ENCODE measurements at regions not wholly inside any gene's neighbourhood (a gene's known extent, or its start where the extent isn't known, plus 50 kb on each side); places are given as distances from the start of the nearest gene placed in this dataset.

DNA sequence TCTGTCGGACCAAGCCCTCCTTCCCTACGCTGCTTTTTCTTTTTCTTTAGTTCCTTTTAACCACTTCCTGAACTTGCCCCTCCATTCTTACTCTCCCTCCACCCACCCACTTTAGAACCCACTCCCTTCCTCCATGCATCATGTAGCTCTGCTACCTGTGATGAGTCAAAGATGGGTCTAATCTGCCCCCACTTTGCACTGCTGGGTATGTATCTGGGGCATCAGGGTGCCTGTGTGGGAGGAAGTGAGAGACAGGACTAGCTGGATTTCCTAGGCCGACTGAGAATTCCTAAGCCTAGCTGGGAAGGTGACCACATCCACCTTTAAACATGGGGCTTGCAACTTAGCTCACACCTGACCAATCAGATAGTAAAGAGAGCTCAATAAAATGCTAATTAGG is 157.7 kb downstream of the SEC16B start:
- no peaks in the 10 kb centered on the region for H3K4me1 Mint-ChIP-seq
- no peak for ATAC-seq (ENCODE audit: low read depth)
- H3K9me3 Mint-ChIP-seq = peaks cover 8% of the 10 kb centered on the region
- CTCF ChIA-PET = no interaction called here
- no peak overlapping the region for H3K4me3 Mint-ChIP-seq
- no peak overlapping the region for H3K27ac Mint-ChIP-seq
- H3K36me3 Mint-ChIP-seq (ENCODE audit: low read depth) = no peaks in the 10 kb centered on the region
- no peak for DNase-seq
- H3K27me3 Mint-ChIP-seq = no peaks in the 10 kb centered on the region
- TF ChIP-seq, protein P1, sequence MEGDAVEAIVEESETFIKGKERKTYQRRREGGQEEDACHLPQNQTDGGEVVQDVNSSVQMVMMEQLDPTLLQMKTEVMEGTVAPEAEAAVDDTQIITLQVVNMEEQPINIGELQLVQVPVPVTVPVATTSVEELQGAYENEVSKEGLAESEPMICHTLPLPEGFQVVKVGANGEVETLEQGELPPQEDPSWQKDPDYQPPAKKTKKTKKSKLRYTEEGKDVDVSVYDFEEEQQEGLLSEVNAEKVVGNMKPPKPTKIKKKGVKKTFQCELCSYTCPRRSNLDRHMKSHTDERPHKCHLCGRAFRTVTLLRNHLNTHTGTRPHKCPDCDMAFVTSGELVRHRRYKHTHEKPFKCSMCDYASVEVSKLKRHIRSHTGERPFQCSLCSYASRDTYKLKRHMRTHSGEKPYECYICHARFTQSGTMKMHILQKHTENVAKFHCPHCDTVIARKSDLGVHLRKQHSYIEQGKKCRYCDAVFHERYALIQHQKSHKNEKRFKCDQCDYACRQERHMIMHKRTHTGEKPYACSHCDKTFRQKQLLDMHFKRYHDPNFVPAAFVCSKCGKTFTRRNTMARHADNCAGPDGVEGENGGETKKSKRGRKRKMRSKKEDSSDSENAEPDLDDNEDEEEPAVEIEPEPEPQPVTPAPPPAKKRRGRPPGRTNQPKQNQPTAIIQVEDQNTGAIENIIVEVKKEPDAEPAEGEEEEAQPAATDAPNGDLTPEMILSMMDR (IDR thresholded peaks at IDR 0.05) = no peak
- intact Hi-C loops (cut with micrococcal nuclease) = no loop called here
- POLR2A ChIA-PET = no interaction called here

DNA sequence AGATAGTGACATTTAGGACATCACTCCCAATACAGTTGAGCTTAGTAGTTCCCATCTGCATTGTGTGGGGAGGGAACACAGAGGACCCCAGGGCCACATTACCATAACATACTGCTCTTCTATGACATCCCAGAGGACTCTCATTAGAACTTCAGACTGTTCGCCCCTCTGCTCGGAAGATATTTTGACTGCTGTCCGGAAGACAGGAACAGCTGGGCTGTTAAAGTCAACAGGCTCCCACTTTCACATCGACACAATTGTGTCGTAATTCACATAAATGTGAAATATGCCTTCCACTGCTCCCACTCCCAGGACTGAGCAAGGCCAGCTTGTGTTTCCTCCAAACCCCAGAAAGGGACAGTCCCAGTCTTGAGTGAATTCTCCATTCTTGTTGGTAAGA is 158.4 kb downstream of the SEC16B start:
- DNase-seq (no peak), ATAC-seq (ENCODE audit: low read depth) (no peak)
- Mint-ChIP-seq H3K4me1 (no peaks in the 10 kb centered on the region), H3K27me3 (no peaks in the 10 kb centered on the region), H3K36me3 (ENCODE audit: low read depth) (no peaks in the 10 kb centered on the region), H3K4me3 (no peak overlapping the region), H3K9me3 (peaks cover 3% of the 10 kb centered on the region), H3K27ac (no peak overlapping the region)
- TF ChIP-seq, protein P1 (IDR thresholded peaks at IDR 0.05) = no peak
- POLR2A ChIA-PET = no interaction called here
- CTCF ChIA-PET = no interaction called here
- intact Hi-C loops (cut with micrococcal nuclease) = no loop called here

DNA sequence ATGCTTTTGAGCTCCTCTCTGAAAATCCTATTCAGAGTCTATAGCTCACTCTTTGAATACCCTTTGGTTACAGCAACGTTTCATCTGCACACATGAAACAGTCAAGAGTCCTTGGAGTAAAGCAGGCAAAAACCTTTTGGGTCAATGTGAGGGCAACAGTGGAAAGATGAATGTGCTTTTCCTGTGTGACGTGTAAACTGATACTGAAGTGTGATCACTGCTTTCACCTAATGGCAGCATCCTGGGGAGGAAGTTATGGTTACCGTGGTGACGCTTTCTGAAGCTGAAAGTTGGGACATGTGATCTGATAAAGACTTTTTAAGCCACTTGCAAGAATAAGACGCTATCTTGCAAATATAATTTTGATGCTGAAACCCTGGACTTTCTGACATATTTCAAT is 160.0 kb downstream of the SEC16B start:
- DNase-seq = no peak
- no peaks in the 10 kb centered on the region for H3K36me3 Mint-ChIP-seq (ENCODE audit: low read depth)
- POLR2A ChIA-PET = no interaction called here
- H3K9me3 Mint-ChIP-seq = peaks cover 7% of the 10 kb centered on the region
- no peak overlapping the region for H3K27ac Mint-ChIP-seq
- no peaks in the 10 kb centered on the region for H3K27me3 Mint-ChIP-seq
- TF ChIP-seq, protein P1 (IDR thresholded peaks at IDR 0.05) = no peak
- no peak overlapping the region for H3K4me3 Mint-ChIP-seq
- no peaks in the 10 kb centered on the region for H3K4me1 Mint-ChIP-seq
- intact Hi-C loops (cut with micrococcal nuclease) = no loop called here
- CTCF ChIA-PET = no interaction called here
- no peak for ATAC-seq (ENCODE audit: low read depth)

DNA sequence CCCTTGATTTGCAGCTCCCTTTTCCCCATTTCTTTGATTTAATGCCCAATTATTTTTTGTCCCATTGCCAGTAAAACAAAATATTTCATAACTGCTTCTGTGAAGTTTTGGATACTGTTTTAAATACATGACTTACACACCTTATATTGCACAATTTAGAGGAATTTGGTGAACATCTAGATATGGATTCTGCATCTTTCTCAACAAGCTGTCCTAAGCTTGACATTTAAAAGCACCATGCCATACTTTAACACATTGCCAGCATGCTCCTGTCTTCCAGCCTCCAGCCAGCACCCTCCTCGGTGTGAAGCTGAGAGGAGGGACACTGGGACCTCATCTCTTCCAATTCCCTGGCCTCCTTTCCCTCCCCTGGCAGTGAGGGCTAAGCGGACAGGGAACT is 167.6 kb downstream of the SEC16B start:
- no peaks in the 10 kb centered on the region for H3K36me3 Mint-ChIP-seq (ENCODE audit: low read depth)
- H3K4me3 Mint-ChIP-seq = no peak overlapping the region

DNA sequence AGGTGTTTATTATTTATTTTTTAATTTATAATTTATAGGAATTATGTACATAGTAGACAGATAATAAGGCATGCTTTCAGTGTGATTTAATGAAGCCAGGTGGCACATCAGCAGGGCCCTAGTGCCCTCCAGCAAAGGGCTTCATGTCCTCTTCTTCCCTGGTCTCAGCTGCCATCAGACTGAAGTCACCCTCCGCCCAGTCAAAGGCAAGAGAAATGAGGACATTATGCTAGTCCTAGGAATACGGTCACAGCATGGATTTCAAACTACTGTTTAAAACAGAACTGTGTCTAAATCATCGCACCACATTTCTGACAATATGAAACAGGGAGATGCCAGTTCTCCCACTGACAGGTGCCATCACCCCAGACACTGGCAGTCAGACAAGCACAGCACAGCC is 168.1 kb downstream of the SEC16B start:
- Mint-ChIP-seq H3K4me1 (no peaks in the 10 kb centered on the region), H3K27ac (no peak overlapping the region), H3K36me3 (ENCODE audit: low read depth) (no peaks in the 10 kb centered on the region), H3K4me3 (no peak overlapping the region), H3K9me3 (peaks cover 12% of the 10 kb centered on the region), H3K27me3 (no peaks in the 10 kb centered on the region)
- ATAC-seq (ENCODE audit: low read depth) = no peak
- DNase-seq = no peak
- TF ChIP-seq, protein P1 (IDR thresholded peaks at IDR 0.05) = no peak
- ChIA-PET POLR2A (no interaction called here), CTCF (no interaction called here)
- intact Hi-C loops (cut with micrococcal nuclease) = no loop called here

More for the DNA sequence above, 167.6 kb downstream of the SEC16B start:
- CTCF ChIA-PET = no interaction called here
- no peak for DNase-seq
- POLR2A ChIA-PET = no interaction called here
- Mint-ChIP-seq H3K27ac (no peak overlapping the region), H3K27me3 (no peaks in the 10 kb centered on the region), H3K4me1 (no peaks in the 10 kb centered on the region), H3K9me3 (peaks cover 12% of the 10 kb centered on the region)
- ATAC-seq (ENCODE audit: low read depth) = no peak
- intact Hi-C loops (cut with micrococcal nuclease) = no loop called here
- TF ChIP-seq, protein P1 (IDR thresholded peaks at IDR 0.05) = no peak
